Calu3 (cell line): ENCODE measurements at regions not wholly inside any gene's neighbourhood (a gene's known extent, or its start where the extent isn't known, plus 50 kb on each side); places are given as distances from the start of the nearest gene placed in this dataset.

Experiments used
- BruUV-seq: library from RNA; stranded (reverse); fragments of 400-500 nt; replicated peaks from 2 replicates; lab custom pipeline; 2021; lab: Mats Ljungman, UMichigan
- CTCF ChIA-PET: fragments of 300-600 bp; sonication (Branson Sonifier 250); formaldehyde crosslinking; loops from one replicate; lab custom pipeline; 2022; ENCODE audit warnings: antibody characterized with exemption; lab: Charles Lee
- DNase-seq: peaks from one replicate; pipeline ENCODE4 v3.0.0; 2022
- H3K27ac Mint-ChIP-seq: one replicate; pipeline ENCODE4 v1.8.0; 2022; ENCODE audit warnings: mixed read lengths; ENCODE audit not compliant: unreplicated experiment
- H3K27me3 Mint-ChIP-seq: one replicate; pipeline ENCODE4 v1.8.0; 2022; ENCODE audit warnings: mixed read lengths; ENCODE audit not compliant: unreplicated experiment
- H3K36me3 Mint-ChIP-seq: one replicate; pipeline ENCODE4 v1.8.0; 2022; ENCODE audit warnings: mild to moderate bottlenecking, moderate library complexity, mixed read lengths; ENCODE audit not compliant: insufficient read depth, unreplicated experiment
- H3K4me1 Mint-ChIP-seq: one replicate; pipeline ENCODE4 v1.8.0; 2022; ENCODE audit warnings: mild to moderate bottlenecking, low read depth, mixed read lengths; ENCODE audit not compliant: unreplicated experiment
- H3K4me3 Mint-ChIP-seq: one replicate; pipeline ENCODE4 v1.8.0; 2022; ENCODE audit warnings: mild to moderate bottlenecking, low read depth, moderate library complexity, mixed read lengths; ENCODE audit not compliant: unreplicated experiment
- H3K9me3 Mint-ChIP-seq: one replicate; pipeline ENCODE4 v1.8.0; 2022; ENCODE audit warnings: low read depth, mixed read lengths; ENCODE audit not compliant: unreplicated experiment
- intact Hi-C: fragments of 100-400 bp; cut with micrococcal nuclease; formaldehyde crosslinking; loops from one replicate; pipeline ENCODE4 v1.10.0; 2022; ENCODE audit not compliant: unreplicated experiment
- TF ChIP-seq, protein P1 (sequence below): fragments of 200-600 bp; IDR thresholded peaks from one replicate; pipeline ENCODE4 v1.8.0; 2022; ENCODE audit warnings: antibody characterized with exemption; ENCODE audit not compliant: unreplicated experiment

DNA sequence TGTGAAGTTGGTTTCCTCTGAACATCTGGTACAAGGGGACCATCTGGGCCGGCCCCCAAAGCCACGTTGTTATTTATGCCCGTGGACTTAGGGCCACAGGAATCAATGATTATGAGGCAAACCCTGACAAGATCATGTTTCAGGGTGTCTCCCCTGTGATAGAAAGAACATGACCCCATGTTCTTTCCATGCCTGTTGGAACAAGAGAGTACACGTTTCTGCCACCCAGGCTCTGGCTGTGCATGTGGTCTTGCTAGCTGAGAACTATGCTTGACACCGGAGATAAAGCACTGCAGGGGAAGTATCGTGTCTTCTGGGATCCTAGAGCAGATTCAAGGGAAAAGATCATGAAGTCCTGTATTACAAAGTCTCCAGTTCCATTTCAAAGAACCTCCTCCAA lies 64.2 kb downstream of the TMEM17 start:
- TF ChIP-seq, protein P1, sequence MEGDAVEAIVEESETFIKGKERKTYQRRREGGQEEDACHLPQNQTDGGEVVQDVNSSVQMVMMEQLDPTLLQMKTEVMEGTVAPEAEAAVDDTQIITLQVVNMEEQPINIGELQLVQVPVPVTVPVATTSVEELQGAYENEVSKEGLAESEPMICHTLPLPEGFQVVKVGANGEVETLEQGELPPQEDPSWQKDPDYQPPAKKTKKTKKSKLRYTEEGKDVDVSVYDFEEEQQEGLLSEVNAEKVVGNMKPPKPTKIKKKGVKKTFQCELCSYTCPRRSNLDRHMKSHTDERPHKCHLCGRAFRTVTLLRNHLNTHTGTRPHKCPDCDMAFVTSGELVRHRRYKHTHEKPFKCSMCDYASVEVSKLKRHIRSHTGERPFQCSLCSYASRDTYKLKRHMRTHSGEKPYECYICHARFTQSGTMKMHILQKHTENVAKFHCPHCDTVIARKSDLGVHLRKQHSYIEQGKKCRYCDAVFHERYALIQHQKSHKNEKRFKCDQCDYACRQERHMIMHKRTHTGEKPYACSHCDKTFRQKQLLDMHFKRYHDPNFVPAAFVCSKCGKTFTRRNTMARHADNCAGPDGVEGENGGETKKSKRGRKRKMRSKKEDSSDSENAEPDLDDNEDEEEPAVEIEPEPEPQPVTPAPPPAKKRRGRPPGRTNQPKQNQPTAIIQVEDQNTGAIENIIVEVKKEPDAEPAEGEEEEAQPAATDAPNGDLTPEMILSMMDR, result no peak
- Mint-ChIP-seq H3K4me3 (no peak overlapping the region), H3K9me3 (peaks cover 3% of the 10 kb centered on the region), H3K27ac (no peak overlapping the region), H3K36me3 (no peaks in the 10 kb centered on the region), H3K27me3 (peaks cover 11% of the 10 kb centered on the region), H3K4me1 (peaks cover under 1% of the 10 kb centered on the region)
- CTCF ChIA-PET, result no interaction called here
- intact Hi-C loops, result no loop called here
- DNase-seq, result no peak
- BruUV-seq, result no TSS peak

DNA sequence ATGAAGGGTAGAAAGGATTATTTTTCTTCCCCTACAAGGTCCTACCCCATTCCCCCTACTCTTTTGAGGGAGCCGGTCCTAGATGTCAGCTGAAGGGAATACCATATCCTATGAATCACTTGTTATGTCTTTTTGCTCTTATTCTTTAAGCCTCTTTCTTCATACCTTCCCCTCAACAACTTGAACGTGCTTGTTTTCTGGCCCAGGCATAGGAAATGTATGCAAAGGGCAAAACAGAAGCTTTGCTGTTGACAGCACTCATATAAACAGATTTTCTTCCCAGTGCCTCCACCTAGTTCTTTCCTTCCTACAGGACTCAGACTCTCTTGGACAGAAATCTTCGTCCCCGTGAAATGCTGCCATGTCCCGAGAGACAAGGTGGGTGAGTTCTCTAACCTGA lies 64.6 kb downstream of the TMEM17 start:
- peaks cover 11% of the 10 kb centered on the region for H3K27me3 Mint-ChIP-seq
- CTCF ChIA-PET, result no interaction called here
- H3K27ac Mint-ChIP-seq, result no peak overlapping the region
- H3K36me3 Mint-ChIP-seq, result no peaks in the 10 kb centered on the region
- intact Hi-C loops, result no loop called here
- BruUV-seq, result no TSS peak
- peaks cover 3% of the 10 kb centered on the region for H3K9me3 Mint-ChIP-seq
- H3K4me3 Mint-ChIP-seq, result no peak overlapping the region
- no peak for DNase-seq
- H3K4me1 Mint-ChIP-seq, result no peaks in the 10 kb centered on the region
- TF ChIP-seq, protein P1, result no peak

DNA sequence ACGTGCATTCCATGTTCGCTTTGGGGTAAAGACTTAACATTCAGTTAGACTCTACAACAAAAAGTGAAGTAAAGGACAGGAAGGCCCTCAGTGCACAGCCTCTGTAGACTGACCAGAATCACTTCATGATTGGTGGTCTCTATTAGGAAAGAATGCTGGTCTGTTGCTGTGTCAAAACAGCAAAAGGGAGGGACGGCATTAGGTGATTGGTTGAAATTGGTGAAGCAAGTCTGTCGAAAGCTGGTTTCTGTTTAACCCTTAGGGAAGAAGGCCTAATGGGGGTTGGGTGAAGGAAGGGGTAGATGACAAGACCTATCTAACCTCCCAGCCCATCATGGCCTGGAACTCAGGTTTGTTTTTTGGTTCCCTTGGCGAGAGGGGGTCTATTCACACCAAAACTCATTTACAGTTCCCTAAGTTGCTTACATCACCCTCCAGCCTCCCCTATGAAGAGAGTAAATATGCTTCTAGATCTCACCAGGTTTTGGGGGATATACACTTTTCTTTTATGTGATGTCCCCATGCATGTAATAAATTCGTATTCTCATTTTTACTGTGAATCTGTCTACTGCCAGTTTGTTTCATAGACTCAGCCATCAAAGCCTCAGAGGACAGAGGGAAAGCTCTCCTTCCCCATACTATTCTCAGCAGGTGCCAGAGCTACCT lies 65.6 kb downstream of the TMEM17 start:
- peaks cover 3% of the 10 kb centered on the region for H3K9me3 Mint-ChIP-seq
- CTCF ChIA-PET, result interaction anchor here (0.6 kb wide), 1 partner anchor 8 kb away, joined by 6 read pairs; no protein-coding TSS in a partner anchor
- no peaks in the 10 kb centered on the region for H3K36me3 Mint-ChIP-seq
- H3K27me3 Mint-ChIP-seq, result peaks cover 11% of the 10 kb centered on the region
- intact Hi-C loops, result no loop called here
- no peaks in the 10 kb centered on the region for H3K4me1 Mint-ChIP-seq
- BruUV-seq, result no TSS peak
- H3K27ac Mint-ChIP-seq, result no peak overlapping the region
- TF ChIP-seq, protein P1, result no peak
- DNase-seq, result no peak
- no peak overlapping the region for H3K4me3 Mint-ChIP-seq

DNA sequence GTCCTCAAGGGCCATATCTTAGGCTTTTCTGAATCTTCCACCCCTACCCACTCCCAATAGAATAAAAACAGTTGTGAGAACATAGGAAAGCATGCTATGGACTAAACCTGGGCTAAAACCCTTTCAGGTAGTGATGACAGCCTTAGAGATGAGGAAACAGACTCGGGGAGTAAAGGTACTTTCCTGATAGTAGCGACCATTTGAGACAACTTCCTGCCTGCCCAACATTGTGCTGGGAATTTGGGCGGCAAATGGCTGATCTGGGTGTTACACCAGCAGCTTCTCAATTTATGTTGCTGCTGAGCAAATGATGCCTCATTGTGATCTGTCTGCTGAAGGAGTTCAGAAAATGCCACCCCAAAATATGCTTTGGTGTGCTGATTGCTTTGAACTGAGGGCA lies 66.6 kb downstream of the TMEM17 start:
- peaks cover 3% of the 10 kb centered on the region for H3K9me3 Mint-ChIP-seq
- BruUV-seq, result no TSS peak
- CTCF ChIA-PET, result no interaction called here
- no peak overlapping the region for H3K4me3 Mint-ChIP-seq
- no peaks in the 10 kb centered on the region for H3K4me1 Mint-ChIP-seq
- H3K36me3 Mint-ChIP-seq, result no peaks in the 10 kb centered on the region
- TF ChIP-seq, protein P1, result no peak
- H3K27me3 Mint-ChIP-seq, result peaks cover 11% of the 10 kb centered on the region
- intact Hi-C loops, result no loop called here
- no peak overlapping the region for H3K27ac Mint-ChIP-seq
- no peak for DNase-seq
